22Rv1 (cell line): ENCODE measurements at regions not wholly inside any gene's neighbourhood (a gene's known extent, or its start where the extent isn't known, plus 50 kb on each side); places are given as distances from the start of the nearest gene placed in this dataset.

Experiments used
- CTCF ChIP-seq: fragments of 450-650 bp; IDR thresholded peaks from 2 replicates; pipeline ENCODE4 v1.5.1; 2017; ENCODE audit warnings: mild to moderate bottlenecking
- ZFX ChIP-seq: fragments of 450-650 bp; IDR thresholded peaks from 2 replicates; pipeline ENCODE4 v1.6.1; 2017; ENCODE audit warnings: antibody characterized with exemption, borderline replicate concordance

GRCh38 chr22:19611590-19611989, 87.4 kb upstream of the CLDN5 start:
- TF ChIP-seq CTCF (no peak), ZFX (no peak)
